ENCODE measurements at regions not wholly inside any gene's neighbourhood (a gene's known extent, or its start where the extent isn't known, plus 50 kb on each side); places are given as distances from the start of the nearest gene placed in this dataset.

- peaks cover 15% of the 10 kb centered on the region for H3K27me3 Mint-ChIP-seq (ENCODE audit: insufficient read depth, unreplicated experiment)
- H3K4me1 Mint-ChIP-seq (ENCODE audit: low read depth, unreplicated experiment), result no peaks in the 10 kb centered on the region
- H3K4me3 ChIP-seq (ENCODE audit: low read depth, low read length), result no peak overlapping the region
- intact Hi-C loops (cut with micrococcal nuclease; ENCODE audit: unreplicated experiment), result no loop called here
- no peaks in the 10 kb centered on the region for H3K4me1 ChIP-seq
- no TSS peak for BruUV-seq (replicated peaks)
- H3K9me3 Mint-ChIP-seq (ENCODE audit: unreplicated experiment), result no peaks in the 10 kb centered on the region
- no peak for TF ChIP-seq CTCF (IDR thresholded peaks at IDR 0.05; ENCODE audit: insufficient read depth in 1 of 2, low read depth in 1 of 2, low read length in 1 of 2, severe bottlenecking in 1 of 2, unreplicated experiment in 1 of 2)
- H3K27ac Mint-ChIP-seq (ENCODE audit: unreplicated experiment), result no peak overlapping the region
- DNase-seq, result no peak
- CTCF ChIA-PET, result no interaction called here
- H3K36me3 ChIP-seq (ENCODE audit: control insufficient read depth, insufficient read depth, low read length), result no peaks in the 10 kb centered on the region
- H3K36me3 Mint-ChIP-seq (ENCODE audit: insufficient read depth, unreplicated experiment), result no peaks in the 10 kb centered on the region
- no peak overlapping the region for H3K4me3 Mint-ChIP-seq (ENCODE audit: unreplicated experiment)
- H3K27me3 ChIP-seq (replicated peaks; ENCODE audit: control insufficient read depth, insufficient read depth, low read length), result no peaks in the 10 kb centered on the region; the same call in 1 of the 2 replicates
- H3K9me3 ChIP-seq, result no peaks in the 10 kb centered on the region
- POLR2A ChIA-PET, result no interaction called here
Measured at GRCh38 chr2:129366263-129366662, 613.2 kb upstream of the RAB6C start.

- no TSS peak for BruUV-seq (replicated peaks)
- H3K27me3 ChIP-seq (replicated peaks; ENCODE audit: control insufficient read depth, insufficient read depth, low read length), result no peaks in the 10 kb centered on the region; the same call in 1 of the 2 replicates
- intact Hi-C loops (cut with micrococcal nuclease; ENCODE audit: unreplicated experiment), result no loop called here
Measured at GRCh38 chr2:129367107-129367506, 612.4 kb upstream of the RAB6C start.

GRCh38 chr2:129369437-129369836, 610.0 kb upstream of the RAB6C start:
- Mint-ChIP-seq H3K27ac (ENCODE audit: unreplicated experiment) (no peak overlapping the region), H3K4me1 (ENCODE audit: low read depth, unreplicated experiment) (no peaks in the 10 kb centered on the region), H3K27me3 (ENCODE audit: insufficient read depth, unreplicated experiment) (peaks cover 16% of the 10 kb centered on the region), H3K4me3 (ENCODE audit: unreplicated experiment) (no peak overlapping the region), H3K36me3 (ENCODE audit: insufficient read depth, unreplicated experiment) (no peaks in the 10 kb centered on the region), H3K9me3 (ENCODE audit: unreplicated experiment) (no peaks in the 10 kb centered on the region)
- no peak for TF ChIP-seq CTCF (IDR thresholded peaks at IDR 0.05; ENCODE audit: insufficient read depth in 1 of 2, low read depth in 1 of 2, low read length in 1 of 2, severe bottlenecking in 1 of 2, unreplicated experiment in 1 of 2)
- Histone ChIP-seq H3K4me1 (no peaks in the 10 kb centered on the region), H3K27me3 (replicated peaks; ENCODE audit: control insufficient read depth, insufficient read depth, low read length) (no peaks in the 10 kb centered on the region; the same call in 1 of the 2 replicates), H3K4me3 (ENCODE audit: low read depth, low read length) (no peak overlapping the region), H3K36me3 (ENCODE audit: control insufficient read depth, insufficient read depth, low read length) (no peaks in the 10 kb centered on the region), H3K9me3 (no peaks in the 10 kb centered on the region)
- BruUV-seq (replicated peaks), result no TSS peak
- no peak for DNase-seq
- ChIA-PET POLR2A (no interaction called here), CTCF (no interaction called here)
- intact Hi-C loops (cut with micrococcal nuclease; ENCODE audit: unreplicated experiment), result no loop called here

More at GRCh38 chr2:129367107-129367506, 612.4 kb upstream of the RAB6C start:
- TF ChIP-seq CTCF (IDR thresholded peaks at IDR 0.05; ENCODE audit: insufficient read depth in 1 of 2, low read depth in 1 of 2, low read length in 1 of 2, severe bottlenecking in 1 of 2, unreplicated experiment in 1 of 2), result no peak
- Mint-ChIP-seq H3K27ac (ENCODE audit: unreplicated experiment) (no peak overlapping the region), H3K4me3 (ENCODE audit: unreplicated experiment) (no peak overlapping the region), H3K4me1 (ENCODE audit: low read depth, unreplicated experiment) (no peaks in the 10 kb centered on the region), H3K36me3 (ENCODE audit: insufficient read depth, unreplicated experiment) (no peaks in the 10 kb centered on the region), H3K27me3 (ENCODE audit: insufficient read depth, unreplicated experiment) (peaks cover 15% of the 10 kb centered on the region), H3K9me3 (ENCODE audit: unreplicated experiment) (no peaks in the 10 kb centered on the region)
- no peak for DNase-seq
- CTCF ChIA-PET, result no interaction called here
- no peaks in the 10 kb centered on the region for H3K9me3 ChIP-seq
- no peak overlapping the region for H3K4me3 ChIP-seq (ENCODE audit: low read depth, low read length)
- no peaks in the 10 kb centered on the region for H3K4me1 ChIP-seq
- no peaks in the 10 kb centered on the region for H3K36me3 ChIP-seq (ENCODE audit: control insufficient read depth, insufficient read depth, low read length)
- POLR2A ChIA-PET, result no interaction called here

Measured in Caco-2 (cell line).